ENCODE measurements at regions not wholly inside any gene's neighbourhood (a gene's known extent, or its start where the extent isn't known, plus 50 kb on each side); places are given as distances from the start of the nearest gene placed in this dataset.

GRCh38 chr13:44051918-44052675 is 172.4 kb downstream of the LACC1 start:
- peaks cover 32% of the 10 kb centered on the region for H3K4me1 Mint-ChIP-seq
- H3K4me3 Mint-ChIP-seq: no peak overlapping the region
- no peaks in the 10 kb centered on the region for H3K9me3 Mint-ChIP-seq
- Histone ChIP-seq H3K9ac (ENCODE audit: extremely low read depth, low read length, poor library complexity, severe bottlenecking) (no peak overlapping the region), H3K4me3 (ENCODE audit: low read length) (no peak overlapping the region), H3K27me3 (ENCODE audit: control insufficient read depth, insufficient read depth, low read length, poor library complexity, severe bottlenecking) (no peaks in the 10 kb centered on the region), H3K36me3 (ENCODE audit: control insufficient read depth, insufficient read depth, low read length) (no peaks in the 10 kb centered on the region), H3K9me3 (ENCODE audit: control insufficient read depth, low read length) (no peaks in the 10 kb centered on the region), H3K4me1 (ENCODE audit: control insufficient read depth, insufficient read depth, low read length) (peaks cover 8% of the 10 kb centered on the region), H3K27ac (ENCODE audit: low read depth, low read length) (peak overlapping the region; percentile 88)
- no peak for DNase-seq
- H3K27me3 Mint-ChIP-seq (ENCODE audit: insufficient read depth): peaks cover 2% of the 10 kb centered on the region
- TF ChIP-seq, protein P1, sequence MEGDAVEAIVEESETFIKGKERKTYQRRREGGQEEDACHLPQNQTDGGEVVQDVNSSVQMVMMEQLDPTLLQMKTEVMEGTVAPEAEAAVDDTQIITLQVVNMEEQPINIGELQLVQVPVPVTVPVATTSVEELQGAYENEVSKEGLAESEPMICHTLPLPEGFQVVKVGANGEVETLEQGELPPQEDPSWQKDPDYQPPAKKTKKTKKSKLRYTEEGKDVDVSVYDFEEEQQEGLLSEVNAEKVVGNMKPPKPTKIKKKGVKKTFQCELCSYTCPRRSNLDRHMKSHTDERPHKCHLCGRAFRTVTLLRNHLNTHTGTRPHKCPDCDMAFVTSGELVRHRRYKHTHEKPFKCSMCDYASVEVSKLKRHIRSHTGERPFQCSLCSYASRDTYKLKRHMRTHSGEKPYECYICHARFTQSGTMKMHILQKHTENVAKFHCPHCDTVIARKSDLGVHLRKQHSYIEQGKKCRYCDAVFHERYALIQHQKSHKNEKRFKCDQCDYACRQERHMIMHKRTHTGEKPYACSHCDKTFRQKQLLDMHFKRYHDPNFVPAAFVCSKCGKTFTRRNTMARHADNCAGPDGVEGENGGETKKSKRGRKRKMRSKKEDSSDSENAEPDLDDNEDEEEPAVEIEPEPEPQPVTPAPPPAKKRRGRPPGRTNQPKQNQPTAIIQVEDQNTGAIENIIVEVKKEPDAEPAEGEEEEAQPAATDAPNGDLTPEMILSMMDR (conservative IDR thresholded peaks at IDR 0.05): no peak
- 83 to 89% methylated on average over 3 to 6 of the region's 6 CpGs for WGBS, 2 experiments (ENCODE audit: insufficient coverage in 1 of 2, insufficient read length in 1 of 2)
- H3K27ac Mint-ChIP-seq: peak overlapping the region; percentile 59
- H3K36me3 Mint-ChIP-seq (ENCODE audit: low read depth): no peaks in the 10 kb centered on the region

- peaks cover 32% of the 10 kb centered on the region for H3K4me1 Mint-ChIP-seq
- no peak overlapping the region for H3K9ac ChIP-seq (ENCODE audit: extremely low read depth, low read length, poor library complexity, severe bottlenecking)
- DNase-seq: peak; percentile 76
- H3K4me1 ChIP-seq (ENCODE audit: control insufficient read depth, insufficient read depth, low read length): peaks cover 8% of the 10 kb centered on the region
- TF ChIP-seq, protein P1 (conservative IDR thresholded peaks at IDR 0.05): no peak
- WGBS, 2 experiments (ENCODE audit: insufficient coverage in 1 of 2, insufficient read length in 1 of 2): 25 to 29% methylated on average over 10 of the region's 10 CpGs
- H3K4me3 ChIP-seq (ENCODE audit: low read length): no peak overlapping the region
- H3K36me3 ChIP-seq (ENCODE audit: control insufficient read depth, insufficient read depth, low read length): no peaks in the 10 kb centered on the region
- H3K9me3 Mint-ChIP-seq: no peaks in the 10 kb centered on the region
- H3K36me3 Mint-ChIP-seq (ENCODE audit: low read depth): no peaks in the 10 kb centered on the region
- peak overlapping the region; percentile 59 for H3K27ac Mint-ChIP-seq
- H3K27ac ChIP-seq (ENCODE audit: low read depth, low read length): peak overlapping the region; percentile 88
- no peaks in the 10 kb centered on the region for H3K27me3 Mint-ChIP-seq (ENCODE audit: insufficient read depth)
- no peaks in the 10 kb centered on the region for H3K9me3 ChIP-seq (ENCODE audit: control insufficient read depth, low read length)
- H3K4me3 Mint-ChIP-seq: no peak overlapping the region
- peaks cover 4% of the 10 kb centered on the region for H3K27me3 ChIP-seq (ENCODE audit: control insufficient read depth, insufficient read depth, low read length, poor library complexity, severe bottlenecking)
Measured at GRCh38 chr13:44052780-44053184, 173.1 kb downstream of the LACC1 start.

DNA sequence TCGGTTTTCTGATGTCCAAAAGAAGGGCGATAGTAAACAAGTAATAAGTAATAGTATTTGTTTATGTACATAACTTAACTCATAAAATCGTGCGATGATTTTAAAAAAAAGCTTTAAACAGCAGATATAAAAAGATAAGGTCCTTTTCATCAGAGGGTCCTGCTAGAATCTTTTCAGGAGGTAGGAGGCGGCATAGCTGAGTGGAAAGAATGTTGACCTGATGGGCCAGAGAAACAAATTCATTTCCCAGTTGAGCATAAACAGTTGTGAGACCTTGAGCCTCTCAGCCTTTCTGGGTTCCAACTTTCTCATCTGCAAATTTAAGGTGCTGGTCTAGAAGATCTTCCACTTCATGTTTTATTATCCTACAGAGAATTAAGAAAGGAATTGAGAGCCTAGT is 173.5 kb downstream of the LACC1 start:
- peak overlapping the region; percentile 59 for H3K27ac Mint-ChIP-seq
- Histone ChIP-seq H3K4me1 (ENCODE audit: control insufficient read depth, insufficient read depth, low read length) (peaks cover 8% of the 10 kb centered on the region), H3K36me3 (ENCODE audit: control insufficient read depth, insufficient read depth, low read length) (no peaks in the 10 kb centered on the region), H3K27ac (ENCODE audit: low read depth, low read length) (peak overlapping the region; percentile 88), H3K9ac (ENCODE audit: extremely low read depth, low read length, poor library complexity, severe bottlenecking) (no peak overlapping the region), H3K4me3 (ENCODE audit: low read length) (no peak overlapping the region), H3K27me3 (ENCODE audit: control insufficient read depth, insufficient read depth, low read length, poor library complexity, severe bottlenecking) (peaks cover 9% of the 10 kb centered on the region), H3K9me3 (ENCODE audit: control insufficient read depth, low read length) (no peaks in the 10 kb centered on the region)
- H3K4me3 Mint-ChIP-seq: no peak overlapping the region
- TF ChIP-seq, protein P1 (conservative IDR thresholded peaks at IDR 0.05): peak; percentile 54
- H3K9me3 Mint-ChIP-seq: no peaks in the 10 kb centered on the region
- no peaks in the 10 kb centered on the region for H3K27me3 Mint-ChIP-seq (ENCODE audit: insufficient read depth)
- no peak for DNase-seq
- peaks cover 32% of the 10 kb centered on the region for H3K4me1 Mint-ChIP-seq
- no peaks in the 10 kb centered on the region for H3K36me3 Mint-ChIP-seq (ENCODE audit: low read depth)
- WGBS, 2 experiments (ENCODE audit: insufficient coverage in 1 of 2, insufficient read length in 1 of 2): 61 to 90% methylated on average over 1 to 4 of the region's 5 CpGs

Measured in endodermal cell (in vitro differentiated cells).